Duodenal mucosa (tissue), 2 donors: ENCODE measurements at regions not wholly inside any gene's neighbourhood (a gene's known extent, or its start where the extent isn't known, plus 50 kb on each side); places are given as distances from the start of the nearest gene placed in this dataset.

ENCODE experiments used
- H3K27ac ChIP-seq: one replicate; pipeline ENCODE4 v1.7.0; 2013; ENCODE audit warnings: low read depth, low read length
- H3K27me3 ChIP-seq, 2 donors: one replicate each; pipeline ENCODE4 v1.7.0; 2013; ENCODE audit warnings: low read length in 2 of 2, control low read depth in 1 of 2; ENCODE audit not compliant: insufficient read depth in 2 of 2, control insufficient read depth in 1 of 2
- H3K36me3 ChIP-seq, 2 donors: one replicate each; pipeline ENCODE4 v1.7.0; 2013; ENCODE audit warnings: low read length in 2 of 2, control low read depth in 1 of 2; ENCODE audit not compliant: insufficient read depth in 2 of 2, control insufficient read depth in 1 of 2
- H3K4me1 ChIP-seq, 2 donors: one replicate each; pipeline ENCODE4 v1.7.0; 2013; ENCODE audit warnings: low read length in 2 of 2, control low read depth in 1 of 2; ENCODE audit not compliant: insufficient read depth in 2 of 2, control insufficient read depth in 1 of 2
- H3K4me3 ChIP-seq, 2 donors: one replicate each; pipeline ENCODE4 v1.7.0; 2013; ENCODE audit warnings: low read length in 2 of 2, low read depth in 1 of 2
- H3K9ac ChIP-seq, 2 donors: one replicate each; pipeline ENCODE4 v1.7.0; 2013; ENCODE audit warnings: low read length in 2 of 2, low read depth in 1 of 2
- H3K9me3 ChIP-seq, 2 donors: one replicate each; pipeline ENCODE4 v1.7.0; 2013; ENCODE audit warnings: low read length in 2 of 2, control low read depth in 1 of 2; ENCODE audit not compliant: control insufficient read depth in 1 of 2

DNA sequence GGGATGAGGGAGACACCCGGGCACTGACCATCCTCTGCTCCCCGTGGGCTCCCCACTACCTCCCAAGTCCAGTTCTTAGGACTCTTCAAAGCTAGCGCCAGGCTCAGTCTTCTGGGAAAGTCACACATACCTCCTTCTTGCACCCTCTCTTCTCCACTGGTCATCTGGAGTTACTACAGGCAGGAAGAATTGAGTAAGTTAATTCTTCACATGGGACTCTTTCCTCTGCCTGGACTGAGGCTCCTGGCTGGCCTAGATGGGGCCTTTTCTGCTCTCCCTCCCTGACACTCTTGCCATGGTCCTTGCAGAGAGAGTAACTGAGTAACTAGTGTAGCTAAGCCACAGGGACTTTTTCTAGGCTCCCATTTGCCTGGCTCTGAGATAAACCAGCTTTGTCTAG is 96.5 kb upstream of the CELF4 start:
- Histone ChIP-seq H3K4me1 (no peaks in the 10 kb centered on the region), H3K9me3 (no peaks in the 10 kb centered on the region), H3K36me3 (no peaks in the 10 kb centered on the region), H3K4me3 (no peak overlapping the region), H3K9ac (no peak overlapping the region), H3K27me3 (no peaks in the 10 kb centered on the region), H3K27ac (no peak overlapping the region)

DNA sequence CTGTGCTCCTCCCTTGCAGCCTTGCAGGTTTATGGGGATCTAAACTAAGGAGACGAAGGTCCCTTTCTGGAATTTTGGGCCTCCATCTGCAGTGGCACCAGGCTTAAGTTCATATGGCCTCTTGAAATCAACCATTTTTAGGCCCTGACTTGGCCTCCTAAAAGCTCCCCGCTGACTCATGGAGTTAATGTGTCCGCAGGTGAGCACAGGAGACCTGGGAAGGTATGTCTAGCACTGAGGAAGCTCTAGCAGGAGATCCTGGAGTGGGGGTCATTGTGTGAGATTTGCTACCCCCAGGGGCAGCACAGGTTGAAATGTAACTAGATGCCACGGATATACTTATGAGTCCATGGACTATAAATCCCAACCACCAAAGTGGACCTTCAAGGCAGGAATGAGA is 95.9 kb upstream of the CELF4 start:
- H3K27ac ChIP-seq, result no peak overlapping the region
- no peaks in the 10 kb centered on the region for H3K9me3 ChIP-seq
- no peaks in the 10 kb centered on the region for H3K4me1 ChIP-seq
- no peaks in the 10 kb centered on the region for H3K27me3 ChIP-seq
- H3K4me3 ChIP-seq, result no peak overlapping the region
- H3K36me3 ChIP-seq, result no peaks in the 10 kb centered on the region
- no peak overlapping the region for H3K9ac ChIP-seq

DNA sequence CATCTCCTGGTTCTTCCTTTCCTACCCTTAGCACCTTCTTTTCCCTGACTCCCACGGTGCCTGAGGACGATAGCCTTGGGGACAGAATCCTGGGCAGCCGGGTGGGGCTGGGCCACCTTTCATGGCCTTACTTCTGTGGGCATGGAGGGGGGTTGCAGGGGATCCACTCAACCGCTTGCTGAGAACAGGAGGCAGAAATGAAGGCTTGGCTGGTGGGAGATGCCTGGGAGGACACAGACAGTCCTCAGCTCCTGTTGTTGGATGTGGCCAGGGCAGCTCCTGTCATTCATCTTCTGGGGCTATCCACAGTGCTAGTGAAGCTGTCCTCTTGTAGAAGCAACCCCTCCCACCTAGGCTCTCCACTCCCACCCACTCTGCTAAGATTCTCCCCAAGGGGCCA is 95.5 kb upstream of the CELF4 start:
- Histone ChIP-seq H3K4me3 (no peak overlapping the region), H3K4me1 (no peaks in the 10 kb centered on the region), H3K27ac (no peak overlapping the region), H3K9ac (no peak overlapping the region), H3K36me3 (no peaks in the 10 kb centered on the region), H3K9me3 (no peaks in the 10 kb centered on the region), H3K27me3 (no peaks in the 10 kb centered on the region)

DNA sequence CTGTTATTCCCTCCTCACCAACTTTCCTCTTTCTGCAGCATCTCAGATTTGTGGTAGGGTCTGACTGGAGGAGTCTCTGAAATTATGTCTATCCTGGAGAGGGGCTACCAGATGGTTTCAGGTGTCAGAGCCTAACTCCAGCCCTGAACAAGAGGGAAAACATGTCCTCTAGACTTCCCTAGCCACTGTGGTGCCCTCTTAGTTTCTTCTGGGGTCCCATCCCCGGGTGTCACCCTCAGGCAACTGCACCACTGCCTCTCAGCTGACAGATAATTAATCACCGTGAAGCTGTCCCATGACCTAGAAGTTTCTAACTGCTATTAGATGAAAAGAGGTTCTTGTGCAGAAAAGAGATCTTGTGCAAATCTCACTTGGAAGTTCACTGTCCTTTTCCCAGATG is 95.1 kb upstream of the CELF4 start:
- H3K9me3 ChIP-seq, result no peaks in the 10 kb centered on the region

DNA sequence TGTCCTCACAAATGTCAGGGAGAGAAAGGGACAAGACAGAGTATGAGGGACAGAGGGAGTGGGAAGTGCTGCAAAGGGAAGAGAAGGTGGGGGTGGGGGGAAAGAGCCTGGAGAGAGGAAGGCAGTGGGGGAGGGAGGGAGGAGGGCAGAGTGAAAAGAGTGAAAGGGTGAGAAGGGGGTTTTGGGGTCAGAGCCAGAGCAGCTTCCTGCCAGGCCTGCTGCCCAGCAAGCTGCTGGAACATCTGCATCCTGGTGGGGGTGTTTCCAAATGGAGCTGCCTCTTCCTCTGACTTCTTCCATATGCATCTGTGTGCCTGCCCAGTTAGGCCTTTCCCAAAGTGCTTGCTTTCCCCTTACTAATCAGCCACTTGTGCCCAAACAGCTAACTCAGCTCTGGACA is 94.3 kb upstream of the CELF4 start:
- Histone ChIP-seq H3K36me3 (no peaks in the 10 kb centered on the region), H3K27me3 (no peaks in the 10 kb centered on the region), H3K4me1 (no peaks in the 10 kb centered on the region), H3K9ac (no peak overlapping the region), H3K4me3 (no peak overlapping the region), H3K27ac (no peak overlapping the region), H3K9me3 (no peaks in the 10 kb centered on the region)

More for the DNA sequence above, 95.1 kb upstream of the CELF4 start:
- no peak overlapping the region for H3K27ac ChIP-seq
- H3K9ac ChIP-seq, result no peak overlapping the region
- H3K4me1 ChIP-seq, result no peaks in the 10 kb centered on the region
- H3K27me3 ChIP-seq, result no peaks in the 10 kb centered on the region
- no peak overlapping the region for H3K4me3 ChIP-seq
- no peaks in the 10 kb centered on the region for H3K36me3 ChIP-seq

DNA sequence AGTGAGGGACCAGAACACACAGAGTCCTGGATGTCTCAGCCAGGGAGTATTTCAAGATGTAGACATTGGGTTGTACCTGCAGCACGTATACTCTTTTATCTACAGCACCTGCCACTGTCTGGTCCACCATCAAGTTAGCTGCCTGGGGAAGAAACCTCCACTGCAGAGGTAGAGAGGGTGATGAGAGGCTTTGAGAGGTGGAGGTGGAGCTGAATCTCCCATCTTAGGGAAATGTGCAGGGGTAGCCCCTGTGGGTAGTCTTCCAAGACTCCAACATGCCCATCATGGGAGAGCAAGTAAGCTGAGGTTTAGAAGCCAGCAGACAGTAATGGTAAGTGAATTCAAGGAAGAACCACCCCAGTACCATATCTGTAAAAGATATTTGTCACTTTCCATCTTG is 93.3 kb upstream of the CELF4 start:
- Histone ChIP-seq H3K4me1 (no peaks in the 10 kb centered on the region), H3K27me3 (no peaks in the 10 kb centered on the region), H3K36me3 (no peaks in the 10 kb centered on the region), H3K4me3 (no peak overlapping the region), H3K9ac (no peak overlapping the region), H3K9me3 (no peaks in the 10 kb centered on the region), H3K27ac (no peak overlapping the region)

DNA sequence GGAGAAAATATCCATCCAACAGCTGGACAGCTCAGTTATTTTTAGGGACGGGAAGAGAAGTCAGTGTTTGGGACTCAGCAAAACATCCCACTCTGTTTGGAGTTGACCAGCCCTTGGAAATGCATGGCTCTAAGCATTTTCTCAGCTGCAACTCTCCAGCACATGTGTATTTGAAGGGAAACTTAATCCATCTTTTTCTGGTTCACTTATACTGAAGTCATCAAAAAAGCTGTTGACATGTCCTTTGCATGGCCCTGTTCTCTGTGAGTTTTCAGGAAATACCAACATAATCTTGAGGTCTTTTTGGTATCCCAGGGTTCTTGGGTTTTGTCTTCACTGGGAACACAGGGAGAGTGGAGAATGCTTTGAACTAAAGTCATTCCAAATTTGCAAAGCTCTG is 91.9 kb upstream of the CELF4 start:
- no peak overlapping the region for H3K9ac ChIP-seq
- no peaks in the 10 kb centered on the region for H3K27me3 ChIP-seq
- no peaks in the 10 kb centered on the region for H3K4me1 ChIP-seq
- H3K27ac ChIP-seq, result no peak overlapping the region
- H3K36me3 ChIP-seq, result no peaks in the 10 kb centered on the region
- no peaks in the 10 kb centered on the region for H3K9me3 ChIP-seq
- no peak overlapping the region for H3K4me3 ChIP-seq

DNA sequence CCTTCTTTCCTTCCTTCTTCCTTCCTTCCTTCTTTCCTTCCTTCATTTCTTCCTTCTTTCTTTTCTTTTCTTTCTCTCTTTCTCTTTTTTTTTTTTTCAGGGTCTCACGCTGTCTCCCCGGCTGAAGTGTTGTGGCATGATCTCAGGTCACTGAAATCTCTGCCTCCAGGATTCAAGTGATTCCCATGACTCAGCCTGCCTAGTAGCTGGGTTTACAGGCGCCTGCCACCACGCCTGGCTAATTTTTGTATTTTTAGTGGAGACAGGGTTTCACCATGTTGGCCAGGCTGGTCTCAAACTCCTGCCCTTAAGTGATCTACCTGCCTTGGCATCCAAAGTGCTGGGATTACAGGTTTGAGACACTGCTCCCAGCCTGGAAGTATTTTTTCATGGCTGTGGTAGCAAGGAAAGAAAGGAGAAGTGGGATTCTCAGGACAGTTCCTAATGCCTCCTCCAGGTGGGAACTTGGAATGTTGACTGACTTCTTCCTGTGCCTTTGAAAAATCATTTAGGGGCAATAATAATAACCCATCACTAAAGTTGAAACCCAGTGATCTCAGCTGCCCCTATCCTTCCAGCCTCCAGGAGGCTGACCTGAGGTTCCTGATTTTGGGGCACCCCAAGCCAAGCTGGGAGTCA is 89.3 kb upstream of the CELF4 start:
- Histone ChIP-seq H3K4me3 (no peak overlapping the region), H3K9ac (no peak overlapping the region), H3K9me3 (no peaks in the 10 kb centered on the region), H3K36me3 (no peaks in the 10 kb centered on the region), H3K4me1 (no peaks in the 10 kb centered on the region), H3K27ac (no peak overlapping the region), H3K27me3 (no peaks in the 10 kb centered on the region)

DNA sequence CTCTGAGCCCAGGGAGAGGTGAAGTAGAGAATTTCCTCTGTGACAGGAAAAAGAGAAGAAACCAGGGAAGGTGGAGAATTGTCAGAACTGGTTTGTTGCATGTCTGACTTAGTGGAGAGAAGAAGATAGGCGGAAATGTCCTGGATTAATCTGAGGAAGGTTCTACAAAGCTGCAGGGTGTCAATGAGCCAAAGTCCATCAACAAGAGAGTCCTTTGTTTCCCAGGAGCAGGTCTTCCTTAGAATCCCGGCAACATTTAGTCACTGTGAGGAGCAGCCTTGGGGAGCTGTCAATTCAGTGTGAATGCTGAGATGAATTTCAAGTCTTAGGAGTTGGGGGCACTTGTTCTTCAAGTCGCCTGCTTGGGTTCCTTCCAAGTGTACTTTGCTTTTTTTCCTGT is 88.4 kb upstream of the CELF4 start:
- Histone ChIP-seq H3K36me3 (no peaks in the 10 kb centered on the region), H3K4me1 (no peaks in the 10 kb centered on the region)

DNA sequence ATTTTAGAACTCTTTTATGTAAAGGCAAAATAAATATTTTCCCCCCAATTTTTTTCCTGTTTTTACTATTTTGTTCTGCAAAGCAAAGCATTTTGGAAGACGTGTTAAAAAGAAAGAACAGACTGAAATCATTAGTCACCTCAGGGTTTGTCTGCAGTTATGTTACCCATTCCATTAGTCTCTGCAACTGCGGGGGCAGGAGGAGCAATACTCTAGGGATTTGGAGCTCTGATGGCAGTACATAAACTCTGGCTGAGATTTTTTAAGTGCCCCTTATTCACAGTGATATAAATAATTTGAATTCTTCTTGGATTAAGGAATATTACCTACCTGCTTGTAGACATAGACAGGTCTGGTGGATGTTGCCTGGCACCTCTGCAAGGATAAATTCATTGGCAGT is 88.0 kb upstream of the CELF4 start:
- H3K9me3 ChIP-seq, result no peaks in the 10 kb centered on the region
- H3K36me3 ChIP-seq, result no peaks in the 10 kb centered on the region
- no peak overlapping the region for H3K27ac ChIP-seq
- no peak overlapping the region for H3K4me3 ChIP-seq
- H3K27me3 ChIP-seq, result no peaks in the 10 kb centered on the region
- no peaks in the 10 kb centered on the region for H3K4me1 ChIP-seq
- no peak overlapping the region for H3K9ac ChIP-seq

More for the DNA sequence above, 88.4 kb upstream of the CELF4 start:
- no peak overlapping the region for H3K4me3 ChIP-seq
- no peak overlapping the region for H3K9ac ChIP-seq
- no peaks in the 10 kb centered on the region for H3K9me3 ChIP-seq
- no peak overlapping the region for H3K27ac ChIP-seq
- no peaks in the 10 kb centered on the region for H3K27me3 ChIP-seq

DNA sequence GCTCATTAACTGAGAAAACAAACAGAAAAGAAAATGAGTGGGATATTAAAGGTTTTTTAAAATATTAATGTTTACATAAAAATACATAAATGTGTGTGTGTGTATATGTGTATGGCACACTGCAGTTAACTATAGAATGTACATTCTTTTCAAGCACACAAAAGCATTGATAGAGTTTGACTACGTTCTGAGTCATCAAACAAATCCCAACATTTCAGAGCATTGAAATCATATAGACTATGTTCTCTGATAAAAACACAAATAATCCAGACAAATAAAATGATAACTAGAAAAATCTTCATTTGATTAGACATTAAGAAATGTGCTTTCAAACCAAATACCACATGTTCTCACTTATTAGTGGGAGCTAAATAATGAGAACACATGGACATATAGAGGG is 84.3 kb upstream of the CELF4 start:
- Histone ChIP-seq H3K27me3 (no peaks in the 10 kb centered on the region), H3K9ac (no peak overlapping the region), H3K9me3 (no peaks in the 10 kb centered on the region), H3K27ac (no peak overlapping the region), H3K4me1 (no peaks in the 10 kb centered on the region), H3K4me3 (no peak overlapping the region), H3K36me3 (no peaks in the 10 kb centered on the region)
